ENCODE measurements at regions not wholly inside any gene's neighbourhood (a gene's known extent, or its start where the extent isn't known, plus 50 kb on each side); places are given as distances from the start of the nearest gene placed in this dataset.

GRCh38 chrX:39206399-39207145, 405.3 kb downstream of the MID1IP1 start:
- Histone ChIP-seq H4K20me1 (replicated peaks; ENCODE audit: control insufficient read depth, insufficient read depth, low read length) (no peaks in the 10 kb centered on the region), H3K9ac (ENCODE audit: insufficient read depth in 1 of 2, low read depth in 2 of 2, low read length in 2 of 2) (no peak overlapping the region), H3K9me1 (ENCODE audit: control insufficient read depth, insufficient read depth, low read length) (no peaks in the 10 kb centered on the region), H3K4me1 (replicated peaks in 1 of 2; ENCODE audit: control insufficient read depth in 2 of 2, insufficient read depth in 2 of 2, low read length in 2 of 2) (peaks cover 0 to 6% of the 10 kb centered on the region in 2 experiments; a peak in 2 of 5 replicates), H3K79me2 (ENCODE audit: control insufficient read depth, insufficient read depth, low read length) (no peaks in the 10 kb centered on the region), H3K4me3 (no peak overlapping the region), H2AFZ (ENCODE audit: low read depth, low read length) (no peak overlapping the region), H3K36me3 (ENCODE audit: control insufficient read depth, insufficient read depth, low read length) (no peaks in the 10 kb centered on the region), H3K27ac (ENCODE audit: extremely low read depth, low read depth, low read length) (no peak overlapping the region), H3K4me2 (ENCODE audit: insufficient read depth, low read length) (no peak overlapping the region), H3K27me3 (ENCODE audit: control insufficient read depth in 2 of 2, insufficient read depth in 2 of 2, low read length in 2 of 2) (no peaks in the 10 kb centered on the region; a peak in 2 of 5 replicates), H3K9me3 (replicated peaks; ENCODE audit: control insufficient read depth, insufficient read depth, low read depth, low read length) (no peaks in the 10 kb centered on the region)
- intact Hi-C loops (cut with micrococcal nuclease), result no loop called here
- POLR2A ChIA-PET, result interaction anchor here (0.5 to 0.7 kb wide), 3 partner anchors 56 to 655 kb away, joined by 3 to 4 read pairs (median 3); no protein-coding TSS in a partner anchor
- CTCF ChIA-PET (ENCODE audit: low intra/inter-chr PET ratio), result no interaction called here
- DNase-seq (ENCODE audit: extremely low read depth in 1 of 4, low spot score in 3 of 4) (no peak), ATAC-seq (no peak), FAIRE-seq (no peak)
- 0% methylated on average over 3 of the region's 4 CpGs for WGBS (ENCODE audit: insufficient coverage, low coverage, missing lambda C conversion rate)
- no peak for TF ChIP-seq THRB (CRISPR knock-in tag; conservative IDR thresholded peaks at IDR 0.05)
- TF ChIP-seq, protein P1, sequence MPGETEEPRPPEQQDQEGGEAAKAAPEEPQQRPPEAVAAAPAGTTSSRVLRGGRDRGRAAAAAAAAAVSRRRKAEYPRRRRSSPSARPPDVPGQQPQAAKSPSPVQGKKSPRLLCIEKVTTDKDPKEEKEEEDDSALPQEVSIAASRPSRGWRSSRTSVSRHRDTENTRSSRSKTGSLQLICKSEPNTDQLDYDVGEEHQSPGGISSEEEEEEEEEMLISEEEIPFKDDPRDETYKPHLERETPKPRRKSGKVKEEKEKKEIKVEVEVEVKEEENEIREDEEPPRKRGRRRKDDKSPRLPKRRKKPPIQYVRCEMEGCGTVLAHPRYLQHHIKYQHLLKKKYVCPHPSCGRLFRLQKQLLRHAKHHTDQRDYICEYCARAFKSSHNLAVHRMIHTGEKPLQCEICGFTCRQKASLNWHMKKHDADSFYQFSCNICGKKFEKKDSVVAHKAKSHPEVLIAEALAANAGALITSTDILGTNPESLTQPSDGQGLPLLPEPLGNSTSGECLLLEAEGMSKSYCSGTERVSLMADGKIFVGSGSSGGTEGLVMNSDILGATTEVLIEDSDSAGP (CRISPR knock-in tag; IDR thresholded peaks at IDR 0.05), result no peak
- TF ChIP-seq CBFA2T3 (IDR thresholded peaks at IDR 0.05), result peak; percentile 55
- TF ChIP-seq CBFA2T2 (conservative IDR thresholded peaks at IDR 0.05), result 0 out of 2 replicates have a peak, but pooled peaks have one; percentile 8
- TF ChIP-seq POLR2AphosphoS2 (IDR thresholded peaks at IDR 0.05; ENCODE audit: low read length), result no peak
- TF ChIP-seq RBBP5 (IDR thresholded peaks at IDR 0.05; ENCODE audit: borderline replicate concordance, insufficient read depth, low read length, poor library complexity, severe bottlenecking), result no peak
- no peak for TF ChIP-seq HMGN3 (IDR thresholded peaks at IDR 0.05; ENCODE audit: borderline replicate concordance, extremely low read depth, insufficient read length, low read depth, low read length)
- no peak for TF ChIP-seq DNMT1 (IDR thresholded peaks at IDR 0.05)
- TF ChIP-seq, protein P2, sequence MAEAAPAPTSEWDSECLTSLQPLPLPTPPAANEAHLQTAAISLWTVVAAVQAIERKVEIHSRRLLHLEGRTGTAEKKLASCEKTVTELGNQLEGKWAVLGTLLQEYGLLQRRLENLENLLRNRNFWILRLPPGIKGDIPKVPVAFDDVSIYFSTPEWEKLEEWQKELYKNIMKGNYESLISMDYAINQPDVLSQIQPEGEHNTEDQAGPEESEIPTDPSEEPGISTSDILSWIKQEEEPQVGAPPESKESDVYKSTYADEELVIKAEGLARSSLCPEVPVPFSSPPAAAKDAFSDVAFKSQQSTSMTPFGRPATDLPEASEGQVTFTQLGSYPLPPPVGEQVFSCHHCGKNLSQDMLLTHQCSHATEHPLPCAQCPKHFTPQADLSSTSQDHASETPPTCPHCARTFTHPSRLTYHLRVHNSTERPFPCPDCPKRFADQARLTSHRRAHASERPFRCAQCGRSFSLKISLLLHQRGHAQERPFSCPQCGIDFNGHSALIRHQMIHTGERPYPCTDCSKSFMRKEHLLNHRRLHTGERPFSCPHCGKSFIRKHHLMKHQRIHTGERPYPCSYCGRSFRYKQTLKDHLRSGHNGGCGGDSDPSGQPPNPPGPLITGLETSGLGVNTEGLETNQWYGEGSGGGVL (CRISPR knock-in tag; IDR thresholded peaks at IDR 0.05), result no peak
- TF ChIP-seq TEAD4 (IDR thresholded peaks at IDR 0.05; ENCODE audit: low read length), result peak; percentile 31; the same call in 1 of the 2 replicates
- no peak for TF ChIP-seq TEAD4 (CRISPR knock-in tag; IDR thresholded peaks at IDR 0.05; ENCODE audit: borderline replicate concordance)
- no peak for TF ChIP-seq FOXA3 (CRISPR knock-in tag; conservative IDR thresholded peaks at IDR 0.05 in 1 of 2, IDR thresholded peaks at IDR 0.05 in 1 of 2)
- TF ChIP-seq TAL1 (IDR thresholded peaks at IDR 0.05), result peak; percentile 55
- TF ChIP-seq ARID1B (IDR thresholded peaks at IDR 0.05), result peak; percentile 20; the same call in 1 of the 2 replicates
- peak; percentile 31 for TF ChIP-seq TCF3 (CRISPR knock-in tag; IDR thresholded peaks at IDR 0.05)
- in situ Hi-C loops (cut with MboI), result no loop called here
- BruUV-seq (replicated peaks), result no TSS peak
